WTC11 (cell line): ENCODE measurements at regions not wholly inside any gene's neighbourhood (a gene's known extent, or its start where the extent isn't known, plus 50 kb on each side); places are given as distances from the start of the nearest gene placed in this dataset.

Experiments
- ATAC-seq: fragments of 200-7000 bp; cut with Tn5 transposase; 2 replicates; pipeline ENCODE4 v1.10.0; 2021; ENCODE audit warnings: mild to moderate bottlenecking, moderate library complexity
- CTCF ChIA-PET: fragments of 300-600 bp; sonication (Branson Sonifier 250); formaldehyde crosslinking; loops from one replicate; lab custom pipeline; 2021; ENCODE audit warnings: antibody characterized with exemption; lab: Charles Lee
- POLR2A ChIA-PET: fragments of 350-600 bp; sonication (Branson Sonifier 250); formaldehyde crosslinking; loops from one replicate; lab custom pipeline; 2021; ENCODE audit warnings: antibody characterized with exemption; lab: Charles Lee
- DNase-seq: peaks from one replicate; pipeline ENCODE4 v3.0.0; 2021; ENCODE audit warnings: low spot score
- H3K27ac Mint-ChIP-seq: 2 replicates; pipeline ENCODE4 v1.8.0; 2021; ENCODE audit warnings: mixed read lengths
- H3K27me3 Mint-ChIP-seq: 2 replicates; pipeline ENCODE4 v1.8.0; 2021; ENCODE audit warnings: low read depth, mild to moderate bottlenecking, moderate library complexity, mixed read lengths
- H3K36me3 Mint-ChIP-seq: 2 replicates; pipeline ENCODE4 v1.8.0; 2021; ENCODE audit warnings: mixed read lengths
- H3K4me1 Mint-ChIP-seq: 2 replicates; pipeline ENCODE4 v1.8.0; 2022; ENCODE audit warnings: mixed read lengths
- H3K4me3 Mint-ChIP-seq: 2 replicates; pipeline ENCODE4 v1.8.0; 2021; ENCODE audit warnings: mild to moderate bottlenecking, moderate library complexity, mixed read lengths
- H3K9me3 Mint-ChIP-seq: 2 replicates; pipeline ENCODE4 v1.8.0; 2021; ENCODE audit warnings: mixed read lengths
- CTCF ChIP-seq: fragments of 200-600 bp; IDR thresholded peaks from 2 replicates; pipeline ENCODE4 v1.8.0; 2022; ENCODE audit warnings: antibody characterized with exemption
- EMX1 ChIP-seq: fragments of 250-450 bp; sonication (Bioruptor Pico); IDR thresholded peaks from 2 replicates; pipeline ENCODE4 v1.8.0; 2021; ENCODE audit warnings: mild to moderate bottlenecking
- FOXP1 ChIP-seq: sonication (generic); formaldehyde crosslinking; IDR thresholded peaks from 2 replicates; pipeline ENCODE4 v1.8.0; 2022; ENCODE audit warnings: missing genetic modification reagents, mild to moderate bottlenecking, moderate library complexity, borderline replicate concordance
- GABPB1 ChIP-seq: sonication (generic); formaldehyde crosslinking; IDR thresholded peaks from 2 replicates; pipeline ENCODE4 v1.8.1; 2023; ENCODE audit warnings: mild to moderate bottlenecking, missing genetic modification reagents
- NFATC4 ChIP-seq: fragments of 250-450 bp; sonication (Bioruptor Pico); IDR thresholded peaks from 2 replicates; pipeline ENCODE4 v1.9.0; 2021; ENCODE audit warnings: mild to moderate bottlenecking
- NFE2L1 ChIP-seq: sonication (generic); formaldehyde crosslinking; IDR thresholded peaks from 2 replicates; pipeline ENCODE4 v1.8.1; 2023; ENCODE audit warnings: missing genetic modification reagents
- NR1H2 ChIP-seq: sonication (generic); formaldehyde crosslinking; IDR thresholded peaks from 2 replicates; pipeline ENCODE4 v1.9.0; 2021; ENCODE audit warnings: mild to moderate bottlenecking, moderate library complexity, missing genetic modification reagents
- NR3C1 ChIP-seq: sonication (generic); formaldehyde crosslinking; conservative IDR thresholded peaks from 2 replicates; pipeline ENCODE4 v1.8.1; 2023; ENCODE audit warnings: low read depth, mild to moderate bottlenecking, missing genetic modification reagents
- SP1 ChIP-seq: sonication (generic); formaldehyde crosslinking; conservative IDR thresholded peaks from 2 replicates; pipeline ENCODE4 v1.8.1; 2022; ENCODE audit warnings: missing genetic modification reagents
- STAT6 ChIP-seq: sonication (generic); formaldehyde crosslinking; conservative IDR thresholded peaks from 2 replicates; pipeline ENCODE4 v1.8.1; 2023; ENCODE audit warnings: mild to moderate bottlenecking, low read depth, missing genetic modification reagents, moderate library complexity
- TCF7 ChIP-seq: sonication (generic); formaldehyde crosslinking; IDR thresholded peaks from 2 replicates; pipeline ENCODE4 v1.8.0; 2022; ENCODE audit warnings: mild to moderate bottlenecking, low read depth, missing genetic modification reagents, moderate library complexity
- TEAD1 ChIP-seq: sonication (generic); formaldehyde crosslinking; IDR thresholded peaks from 2 replicates; pipeline ENCODE4 v1.8.0; 2022; ENCODE audit warnings: mild to moderate bottlenecking, missing genetic modification reagents
- ZNF138 ChIP-seq: sonication (generic); formaldehyde crosslinking; conservative IDR thresholded peaks from 2 replicates; pipeline ENCODE4 v1.8.1; 2022; ENCODE audit warnings: mild to moderate bottlenecking, moderate library complexity, missing genetic modification reagents
- ZNF219 ChIP-seq: sonication (generic); formaldehyde crosslinking; IDR thresholded peaks from 2 replicates; pipeline ENCODE4 v1.8.0; 2023; ENCODE audit warnings: missing genetic modification reagents, mild to moderate bottlenecking, borderline replicate concordance
- ZNF423 ChIP-seq: fragments of 250-450 bp; sonication (Bioruptor Pico); IDR thresholded peaks from 2 replicates; pipeline ENCODE4 v2.1.2; 2022; ENCODE audit warnings: mild to moderate bottlenecking, moderate library complexity
- TF ChIP-seq, protein P1 (sequence below): sonication (generic); formaldehyde crosslinking; IDR thresholded peaks from 2 replicates; pipeline ENCODE4 v1.8.0; 2022; ENCODE audit warnings: mild to moderate bottlenecking, missing genetic modification reagents
- TF ChIP-seq, protein P2 (sequence below): sonication (generic); formaldehyde crosslinking; IDR thresholded peaks from 2 replicates; pipeline ENCODE4 v1.8.0; 2023; ENCODE audit warnings: mild to moderate bottlenecking, missing genetic modification reagents
- TF ChIP-seq, protein P3 (sequence below): sonication (generic); formaldehyde crosslinking; IDR thresholded peaks from 2 replicates; pipeline ENCODE4 v1.8.0; 2022; ENCODE audit warnings: mild to moderate bottlenecking, missing genetic modification reagents
- TF ChIP-seq, protein P4 (sequence below): sonication (generic); formaldehyde crosslinking; IDR thresholded peaks from 2 replicates; pipeline ENCODE4 v1.8.1; 2022; ENCODE audit warnings: mild to moderate bottlenecking, missing genetic modification reagents, moderate library complexity, borderline replicate concordance

- ChIA-PET POLR2A (interaction anchor here (0.6 kb wide), 1 partner anchor 98 kb away, joined by 3 read pairs; no protein-coding TSS in a partner anchor), CTCF (interaction anchor here (1.0 kb wide), 1 partner anchor 67 kb away, joined by 3 read pairs; no protein-coding TSS in a partner anchor)
- no peak for TF ChIP-seq NR3C1 (CRISPR knock-in tag)
- TF ChIP-seq, protein P1, sequence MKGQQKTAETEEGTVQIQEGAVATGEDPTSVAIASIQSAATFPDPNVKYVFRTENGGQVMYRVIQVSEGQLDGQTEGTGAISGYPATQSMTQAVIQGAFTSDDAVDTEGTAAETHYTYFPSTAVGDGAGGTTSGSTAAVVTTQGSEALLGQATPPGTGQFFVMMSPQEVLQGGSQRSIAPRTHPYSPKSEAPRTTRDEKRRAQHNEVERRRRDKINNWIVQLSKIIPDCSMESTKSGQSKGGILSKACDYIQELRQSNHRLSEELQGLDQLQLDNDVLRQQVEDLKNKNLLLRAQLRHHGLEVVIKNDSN, result no peak
- TF ChIP-seq, protein P2, sequence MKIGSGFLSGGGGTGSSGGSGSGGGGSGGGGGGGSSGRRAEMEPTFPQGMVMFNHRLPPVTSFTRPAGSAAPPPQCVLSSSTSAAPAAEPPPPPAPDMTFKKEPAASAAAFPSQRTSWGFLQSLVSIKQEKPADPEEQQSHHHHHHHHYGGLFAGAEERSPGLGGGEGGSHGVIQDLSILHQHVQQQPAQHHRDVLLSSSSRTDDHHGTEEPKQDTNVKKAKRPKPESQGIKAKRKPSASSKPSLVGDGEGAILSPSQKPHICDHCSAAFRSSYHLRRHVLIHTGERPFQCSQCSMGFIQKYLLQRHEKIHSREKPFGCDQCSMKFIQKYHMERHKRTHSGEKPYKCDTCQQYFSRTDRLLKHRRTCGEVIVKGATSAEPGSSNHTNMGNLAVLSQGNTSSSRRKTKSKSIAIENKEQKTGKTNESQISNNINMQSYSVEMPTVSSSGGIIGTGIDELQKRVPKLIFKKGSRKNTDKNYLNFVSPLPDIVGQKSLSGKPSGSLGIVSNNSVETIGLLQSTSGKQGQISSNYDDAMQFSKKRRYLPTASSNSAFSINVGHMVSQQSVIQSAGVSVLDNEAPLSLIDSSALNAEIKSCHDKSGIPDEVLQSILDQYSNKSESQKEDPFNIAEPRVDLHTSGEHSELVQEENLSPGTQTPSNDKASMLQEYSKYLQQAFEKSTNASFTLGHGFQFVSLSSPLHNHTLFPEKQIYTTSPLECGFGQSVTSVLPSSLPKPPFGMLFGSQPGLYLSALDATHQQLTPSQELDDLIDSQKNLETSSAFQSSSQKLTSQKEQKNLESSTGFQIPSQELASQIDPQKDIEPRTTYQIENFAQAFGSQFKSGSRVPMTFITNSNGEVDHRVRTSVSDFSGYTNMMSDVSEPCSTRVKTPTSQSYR (CRISPR knock-in tag), result no peak
- no peak overlapping the region for H3K4me3 Mint-ChIP-seq
- H3K27ac Mint-ChIP-seq, result no peak overlapping the region
- no peaks in the 10 kb centered on the region for H3K9me3 Mint-ChIP-seq
- DNase-seq (no peak), ATAC-seq (no peak)
- H3K27me3 Mint-ChIP-seq, result no peaks in the 10 kb centered on the region
- peaks cover 16% of the 10 kb centered on the region for H3K4me1 Mint-ChIP-seq
- no peaks in the 10 kb centered on the region for H3K36me3 Mint-ChIP-seq
Observed at GRCh38 chr9:13361076-13361475, 81.6 kb upstream of the MPDZ start.

GRCh38 chr9:13360188-13360587 is 80.7 kb upstream of the MPDZ start:
- no peak overlapping the region for H3K27ac Mint-ChIP-seq
- H3K36me3 Mint-ChIP-seq, result no peaks in the 10 kb centered on the region
- CTCF ChIA-PET, result interaction anchor here (1.0 kb wide), 1 partner anchor 68 kb away, joined by 3 read pairs; no protein-coding TSS in a partner anchor
- H3K9me3 Mint-ChIP-seq, result no peaks in the 10 kb centered on the region
- no peak overlapping the region for H3K4me3 Mint-ChIP-seq
- DNase-seq (no peak), ATAC-seq (no peak)
- POLR2A ChIA-PET, result no interaction called here
- peaks cover 10% of the 10 kb centered on the region for H3K4me1 Mint-ChIP-seq
- H3K27me3 Mint-ChIP-seq, result no peaks in the 10 kb centered on the region
- TF ChIP-seq STAT6 (CRISPR knock-in tag) (no peak), EMX1 (CRISPR knock-in tag) (no peak), ZNF219 (CRISPR knock-in tag) (no peak), SP1 (CRISPR knock-in tag) (no peak), NR1H2 (no peak), TCF7 (no peak), NFATC4 (CRISPR knock-in tag) (no peak), NFE2L1 (CRISPR knock-in tag) (no peak)
- TF ChIP-seq, protein P3, sequence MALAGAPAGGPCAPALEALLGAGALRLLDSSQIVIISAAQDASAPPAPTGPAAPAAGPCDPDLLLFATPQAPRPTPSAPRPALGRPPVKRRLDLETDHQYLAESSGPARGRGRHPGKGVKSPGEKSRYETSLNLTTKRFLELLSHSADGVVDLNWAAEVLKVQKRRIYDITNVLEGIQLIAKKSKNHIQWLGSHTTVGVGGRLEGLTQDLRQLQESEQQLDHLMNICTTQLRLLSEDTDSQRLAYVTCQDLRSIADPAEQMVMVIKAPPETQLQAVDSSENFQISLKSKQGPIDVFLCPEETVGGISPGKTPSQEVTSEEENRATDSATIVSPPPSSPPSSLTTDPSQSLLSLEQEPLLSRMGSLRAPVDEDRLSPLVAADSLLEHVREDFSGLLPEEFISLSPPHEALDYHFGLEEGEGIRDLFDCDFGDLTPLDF (CRISPR knock-in tag), result no peak
- TF ChIP-seq, protein P4, sequence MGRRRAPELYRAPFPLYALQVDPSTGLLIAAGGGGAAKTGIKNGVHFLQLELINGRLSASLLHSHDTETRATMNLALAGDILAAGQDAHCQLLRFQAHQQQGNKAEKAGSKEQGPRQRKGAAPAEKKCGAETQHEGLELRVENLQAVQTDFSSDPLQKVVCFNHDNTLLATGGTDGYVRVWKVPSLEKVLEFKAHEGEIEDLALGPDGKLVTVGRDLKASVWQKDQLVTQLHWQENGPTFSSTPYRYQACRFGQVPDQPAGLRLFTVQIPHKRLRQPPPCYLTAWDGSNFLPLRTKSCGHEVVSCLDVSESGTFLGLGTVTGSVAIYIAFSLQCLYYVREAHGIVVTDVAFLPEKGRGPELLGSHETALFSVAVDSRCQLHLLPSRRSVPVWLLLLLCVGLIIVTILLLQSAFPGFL (CRISPR knock-in tag), result no peak

DNA sequence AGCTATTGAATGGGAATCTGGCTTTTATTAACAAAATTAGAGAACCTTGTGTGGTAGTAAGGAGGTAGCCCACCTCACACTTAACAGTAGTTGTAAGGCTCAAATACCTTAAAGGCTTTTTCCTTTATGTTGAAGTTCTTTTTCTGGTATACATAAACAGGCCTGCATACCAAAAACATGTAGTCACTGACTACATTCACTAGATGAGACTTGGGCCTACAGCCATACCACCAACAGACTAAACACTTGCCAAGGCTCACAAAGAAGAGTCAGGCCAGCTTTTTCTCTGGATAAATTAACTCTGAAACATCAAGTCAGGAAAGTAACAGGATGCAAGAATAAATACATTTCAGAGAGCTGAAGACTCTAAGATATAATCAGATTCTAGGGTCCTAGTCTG is 78.6 kb upstream of the MPDZ start:
- ChIA-PET POLR2A (no interaction called here), CTCF (no interaction called here)
- TF ChIP-seq TEAD1 (CRISPR knock-in tag) (no peak), FOXP1 (CRISPR knock-in tag) (no peak), ZNF423 (no peak), EMX1 (CRISPR knock-in tag) (no peak), ZNF138 (CRISPR knock-in tag) (no peak), CTCF (no peak), GABPB1 (CRISPR knock-in tag) (no peak), NR3C1 (CRISPR knock-in tag) (no peak)

More for the DNA sequence above, 78.6 kb upstream of the MPDZ start:
- no peak overlapping the region for H3K4me3 Mint-ChIP-seq
- no peaks in the 10 kb centered on the region for H3K4me1 Mint-ChIP-seq
- DNase-seq (no peak), ATAC-seq (no peak)
- no peaks in the 10 kb centered on the region for H3K9me3 Mint-ChIP-seq
- no peak overlapping the region for H3K27ac Mint-ChIP-seq
- no peaks in the 10 kb centered on the region for H3K36me3 Mint-ChIP-seq
- H3K27me3 Mint-ChIP-seq, result no peaks in the 10 kb centered on the region
